H1 (cell line): ENCODE measurements at regions not wholly inside any gene's neighbourhood (a gene's known extent, or its start where the extent isn't known, plus 50 kb on each side); places are given as distances from the start of the nearest gene placed in this dataset.

Experiments used
- BCL11A ChIP-seq, 2 experiments: IDR thresholded peaks; one replicate each; pipeline ENCODE4 v1.6.1; 2011; ENCODE audit warnings: low read depth in 2 of 2, low read length in 2 of 2, mild to moderate bottlenecking in 2 of 2
- CHD7 ChIP-seq: fragments of 300-600 bp; sonication (generic); IDR thresholded peaks from 2 replicates; pipeline ENCODE4 v1.7.1; 2012; ENCODE audit warnings: low read length, moderate library complexity, mild to moderate bottlenecking, inconsistent platforms; ENCODE audit not compliant: insufficient replicate concordance
- KDM4A ChIP-seq: IDR thresholded peaks from one replicate; pipeline ENCODE4 v1.7.1; 2012; ENCODE audit warnings: low read depth, mild to moderate bottlenecking, moderate library complexity, low read length, inconsistent platforms; ENCODE audit not compliant: severe bottlenecking
- NANOG ChIP-seq: IDR thresholded peaks from 2 replicates; pipeline ENCODE4 v1.6.1; 2011; ENCODE audit warnings: low read length, low read depth, mild to moderate bottlenecking, inconsistent platforms; ENCODE audit not compliant: insufficient read depth, poor library complexity, severe bottlenecking
- TBP ChIP-seq: IDR thresholded peaks from 2 replicates; pipeline ENCODE4 v1.6.1; 2011; ENCODE audit warnings: low read depth, low read length, improper control_type of control experiment

GRCh38 chr4:45985038-45985437, 138.8 kb downstream of the GABRG1 start (continued):
- TF ChIP-seq CHD7, result peak; percentile 94
- peak; percentile 75 for TF ChIP-seq NANOG
- no peak for TF ChIP-seq KDM4A
- TF ChIP-seq TBP, result no peak
- peak in 1 of 2 experiments; percentile 37 for TF ChIP-seq BCL11A (IDR thresholded peaks at IDR 0.05; ENCODE audit: low read depth in 2 of 2, low read length in 2 of 2)
